ENCODE measurements at regions not wholly inside any gene's neighbourhood (a gene's known extent, or its start where the extent isn't known, plus 50 kb on each side); places are given as distances from the start of the nearest gene placed in this dataset.

GRCh38 chr5:62043289-62044280, 262.4 kb upstream of the KIF2A start:
- DNase-seq, result no peak
- H3K36me3 ChIP-seq, result no peaks in the 10 kb centered on the region
- H3K4me3 ChIP-seq, result no peak overlapping the region
- no peaks in the 10 kb centered on the region for H3K27me3 ChIP-seq
- TF ChIP-seq, protein P1, sequence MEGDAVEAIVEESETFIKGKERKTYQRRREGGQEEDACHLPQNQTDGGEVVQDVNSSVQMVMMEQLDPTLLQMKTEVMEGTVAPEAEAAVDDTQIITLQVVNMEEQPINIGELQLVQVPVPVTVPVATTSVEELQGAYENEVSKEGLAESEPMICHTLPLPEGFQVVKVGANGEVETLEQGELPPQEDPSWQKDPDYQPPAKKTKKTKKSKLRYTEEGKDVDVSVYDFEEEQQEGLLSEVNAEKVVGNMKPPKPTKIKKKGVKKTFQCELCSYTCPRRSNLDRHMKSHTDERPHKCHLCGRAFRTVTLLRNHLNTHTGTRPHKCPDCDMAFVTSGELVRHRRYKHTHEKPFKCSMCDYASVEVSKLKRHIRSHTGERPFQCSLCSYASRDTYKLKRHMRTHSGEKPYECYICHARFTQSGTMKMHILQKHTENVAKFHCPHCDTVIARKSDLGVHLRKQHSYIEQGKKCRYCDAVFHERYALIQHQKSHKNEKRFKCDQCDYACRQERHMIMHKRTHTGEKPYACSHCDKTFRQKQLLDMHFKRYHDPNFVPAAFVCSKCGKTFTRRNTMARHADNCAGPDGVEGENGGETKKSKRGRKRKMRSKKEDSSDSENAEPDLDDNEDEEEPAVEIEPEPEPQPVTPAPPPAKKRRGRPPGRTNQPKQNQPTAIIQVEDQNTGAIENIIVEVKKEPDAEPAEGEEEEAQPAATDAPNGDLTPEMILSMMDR (IDR thresholded peaks at IDR 0.05), result no peak
- no peak for TF ChIP-seq POLR2A (IDR thresholded peaks at IDR 0.05)
- no peak for TF ChIP-seq EP300 (IDR thresholded peaks at IDR 0.05)
- no peak for TF ChIP-seq POLR2AphosphoS5 (IDR thresholded peaks at IDR 0.05)
- H3K27ac ChIP-seq, result no peak overlapping the region
- WGBS, 2 donors, result 35 to 55% methylated on average over 4 of the region's 4 CpGs
- no peaks in the 10 kb centered on the region for H3K4me1 ChIP-seq
- intact Hi-C loops (cut with DNase I), result no loop called here
- H3K9me3 ChIP-seq, result peaks cover 0 to 7% (median 1%) of the 10 kb centered on the region in 4 donors

DNA sequence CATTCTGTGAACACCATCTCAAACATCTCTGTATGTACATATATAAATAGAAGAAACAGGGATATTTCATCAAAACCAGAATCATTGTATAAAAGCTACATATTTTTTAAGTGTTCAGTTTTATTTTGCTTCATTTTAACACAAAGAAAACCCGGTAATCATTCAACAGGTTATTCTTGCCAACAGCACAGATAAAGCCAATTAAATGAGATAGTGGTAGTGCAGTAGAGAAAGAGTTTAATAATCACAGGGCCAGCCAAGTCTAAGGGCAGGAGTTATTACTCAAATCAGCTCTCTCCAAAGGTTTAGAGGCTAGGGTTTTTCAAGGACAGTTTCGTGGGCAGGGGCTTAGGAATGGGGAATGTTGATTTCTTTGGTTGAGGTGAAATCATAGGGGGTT, 261.0 kb upstream of the KIF2A start:
- DNase-seq, result no peak
- Histone ChIP-seq H3K4me3 (no peak overlapping the region), H3K4me1 (no peaks in the 10 kb centered on the region), H3K27ac (no peak overlapping the region), H3K9me3 (peaks cover 0 to 7% (median 1%) of the 10 kb centered on the region in 4 donors), H3K27me3 (no peaks in the 10 kb centered on the region), H3K36me3 (no peaks in the 10 kb centered on the region)
- intact Hi-C loops (cut with DNase I), result no loop called here
- TF ChIP-seq EP300 (IDR thresholded peaks at IDR 0.05), result no peak
- TF ChIP-seq, protein P1 (IDR thresholded peaks at IDR 0.05), result no peak
- TF ChIP-seq POLR2AphosphoS5 (IDR thresholded peaks at IDR 0.05), result no peak
- no peak for TF ChIP-seq POLR2A (IDR thresholded peaks at IDR 0.05)
- 78 to 83% methylated on average over 2 of the region's 2 CpGs for WGBS, 2 donors

GRCh38 chr5:62046191-62046590, 259.8 kb upstream of the KIF2A start:
- no peak overlapping the region for H3K27ac ChIP-seq
- DNase-seq, result no peak
- peaks cover 0 to 7% (median 1%) of the 10 kb centered on the region in 4 donors for H3K9me3 ChIP-seq
- TF ChIP-seq POLR2A (IDR thresholded peaks at IDR 0.05), result no peak
- TF ChIP-seq POLR2AphosphoS5 (IDR thresholded peaks at IDR 0.05), result no peak
- TF ChIP-seq, protein P1 (IDR thresholded peaks at IDR 0.05), result no peak
- TF ChIP-seq EP300 (IDR thresholded peaks at IDR 0.05), result no peak
- WGBS, 2 donors, result 79 to 80% methylated on average over 1 of the region's 1 CpG
- no peak overlapping the region for H3K4me3 ChIP-seq
- intact Hi-C loops (cut with DNase I), result no loop called here
- H3K36me3 ChIP-seq, result no peaks in the 10 kb centered on the region
- H3K4me1 ChIP-seq, result no peaks in the 10 kb centered on the region
- no peaks in the 10 kb centered on the region for H3K27me3 ChIP-seq

DNA sequence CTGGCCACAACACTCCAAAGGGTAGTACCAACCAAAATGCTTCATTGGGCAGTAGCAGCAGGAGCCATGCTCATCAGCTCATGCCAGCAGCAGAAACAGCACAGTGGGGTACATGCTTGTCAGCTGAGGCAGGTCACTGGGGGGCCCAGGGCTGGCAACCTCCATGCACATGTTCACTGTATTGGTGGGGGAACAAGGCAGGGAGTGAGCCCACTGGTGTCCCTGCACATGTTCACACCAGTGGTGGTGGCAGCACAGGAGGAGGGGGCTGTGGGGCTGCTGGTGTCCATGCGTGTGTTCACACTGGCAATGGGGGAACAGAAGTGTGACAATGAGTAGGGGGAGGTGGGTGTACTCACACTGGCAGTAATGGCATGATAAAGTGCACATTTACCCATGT, 254.3 kb upstream of the KIF2A start:
- intact Hi-C loops (cut with DNase I), result no loop called here

More for the DNA sequence above, 254.3 kb upstream of the KIF2A start:
- TF ChIP-seq EP300 (IDR thresholded peaks at IDR 0.05) (no peak), POLR2AphosphoS5 (IDR thresholded peaks at IDR 0.05) (no peak), POLR2A (IDR thresholded peaks at IDR 0.05) (no peak)
- TF ChIP-seq, protein P1 (IDR thresholded peaks at IDR 0.05), result no peak
- no peak for DNase-seq
- H3K36me3 ChIP-seq, result no peaks in the 10 kb centered on the region
- H3K27ac ChIP-seq, result no peak overlapping the region
- peaks cover 0 to 3% (median 0%) of the 10 kb centered on the region in 4 donors for H3K9me3 ChIP-seq
- 98 to 100% methylated on average over 1 of the region's 1 CpG for WGBS, 2 donors
- H3K4me1 ChIP-seq, result no peaks in the 10 kb centered on the region
- H3K27me3 ChIP-seq, result no peaks in the 10 kb centered on the region
- H3K4me3 ChIP-seq, result no peak overlapping the region

Measured in sigmoid colon (tissue), 6 donors.